RWPE2 (cell line): ENCODE measurements at regions not wholly inside any gene's neighbourhood (a gene's known extent, or its start where the extent isn't known, plus 50 kb on each side); places are given as distances from the start of the nearest gene placed in this dataset.

ENCODE experiments used
- ATAC-seq: fragments of 200-7000 bp; cut with Tn5 transposase; 3 replicates; pipeline ENCODE4 v1.9.1; 2021; ENCODE audit warnings: low read depth
- DNase-seq: peaks from one replicate; pipeline ENCODE4 v3.0.0-alpha.2; 2020; ENCODE audit warnings: low spot score
- H3K27ac ChIP-seq: fragments of 450-650 bp; 2 replicates; pipeline ENCODE4 v1.5.1; 2017; ENCODE audit warnings: mild to moderate bottlenecking; ENCODE audit not compliant: poor library complexity, severe bottlenecking
- H3K27me3 ChIP-seq: fragments of 250-450 bp; sonication (Bioruptor Pico); 2 replicates; pipeline ENCODE4 v1.5.1; 2021; ENCODE audit warnings: mild to moderate bottlenecking, moderate library complexity; ENCODE audit not compliant: insufficient read depth, poor library complexity, severe bottlenecking
- H3K36me3 ChIP-seq: fragments of 250-450 bp; sonication (Bioruptor Pico); 2 replicates; pipeline ENCODE4 v1.5.1; 2020; ENCODE audit warnings: low read depth, mild to moderate bottlenecking, moderate library complexity
- H3K4me1 ChIP-seq: fragments of 250-450 bp; sonication (Bioruptor Pico); 2 replicates; pipeline ENCODE4 v1.5.1; 2021; ENCODE audit warnings: mild to moderate bottlenecking, moderate library complexity; ENCODE audit not compliant: insufficient read depth, poor library complexity, severe bottlenecking
- H3K4me3 ChIP-seq: fragments of 250-450 bp; sonication (Bioruptor Pico); 2 replicates; pipeline ENCODE4 v1.5.1; 2021; ENCODE audit warnings: mild to moderate bottlenecking, moderate library complexity; ENCODE audit not compliant: severe bottlenecking
- H3K9me3 ChIP-seq: fragments of 250-450 bp; sonication (Bioruptor Pico); 2 replicates; pipeline ENCODE4 v1.5.1; 2021; ENCODE audit warnings: mild to moderate bottlenecking, moderate library complexity; ENCODE audit not compliant: severe bottlenecking
- TF ChIP-seq, protein P1 (sequence below): fragments of 450-650 bp; IDR thresholded peaks from one replicate; pipeline ENCODE4 v1.5.1; 2017; ENCODE audit warnings: mild to moderate bottlenecking, moderate library complexity; ENCODE audit not compliant: poor library complexity, severe bottlenecking

- no peak for DNase-seq
- H3K27me3 ChIP-seq, result no peaks in the 10 kb centered on the region
- ATAC-seq, result no peak
- H3K36me3 ChIP-seq, result no peaks in the 10 kb centered on the region
- no peak overlapping the region for H3K27ac ChIP-seq
- H3K4me1 ChIP-seq, result no peaks in the 10 kb centered on the region
- TF ChIP-seq, protein P1, sequence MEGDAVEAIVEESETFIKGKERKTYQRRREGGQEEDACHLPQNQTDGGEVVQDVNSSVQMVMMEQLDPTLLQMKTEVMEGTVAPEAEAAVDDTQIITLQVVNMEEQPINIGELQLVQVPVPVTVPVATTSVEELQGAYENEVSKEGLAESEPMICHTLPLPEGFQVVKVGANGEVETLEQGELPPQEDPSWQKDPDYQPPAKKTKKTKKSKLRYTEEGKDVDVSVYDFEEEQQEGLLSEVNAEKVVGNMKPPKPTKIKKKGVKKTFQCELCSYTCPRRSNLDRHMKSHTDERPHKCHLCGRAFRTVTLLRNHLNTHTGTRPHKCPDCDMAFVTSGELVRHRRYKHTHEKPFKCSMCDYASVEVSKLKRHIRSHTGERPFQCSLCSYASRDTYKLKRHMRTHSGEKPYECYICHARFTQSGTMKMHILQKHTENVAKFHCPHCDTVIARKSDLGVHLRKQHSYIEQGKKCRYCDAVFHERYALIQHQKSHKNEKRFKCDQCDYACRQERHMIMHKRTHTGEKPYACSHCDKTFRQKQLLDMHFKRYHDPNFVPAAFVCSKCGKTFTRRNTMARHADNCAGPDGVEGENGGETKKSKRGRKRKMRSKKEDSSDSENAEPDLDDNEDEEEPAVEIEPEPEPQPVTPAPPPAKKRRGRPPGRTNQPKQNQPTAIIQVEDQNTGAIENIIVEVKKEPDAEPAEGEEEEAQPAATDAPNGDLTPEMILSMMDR, result no peak
- H3K9me3 ChIP-seq, result no peaks in the 10 kb centered on the region
- no peak overlapping the region for H3K4me3 ChIP-seq
Measured at GRCh38 chr6:131362696-131363095, 210.3 kb upstream of the ARG1 start.

DNA sequence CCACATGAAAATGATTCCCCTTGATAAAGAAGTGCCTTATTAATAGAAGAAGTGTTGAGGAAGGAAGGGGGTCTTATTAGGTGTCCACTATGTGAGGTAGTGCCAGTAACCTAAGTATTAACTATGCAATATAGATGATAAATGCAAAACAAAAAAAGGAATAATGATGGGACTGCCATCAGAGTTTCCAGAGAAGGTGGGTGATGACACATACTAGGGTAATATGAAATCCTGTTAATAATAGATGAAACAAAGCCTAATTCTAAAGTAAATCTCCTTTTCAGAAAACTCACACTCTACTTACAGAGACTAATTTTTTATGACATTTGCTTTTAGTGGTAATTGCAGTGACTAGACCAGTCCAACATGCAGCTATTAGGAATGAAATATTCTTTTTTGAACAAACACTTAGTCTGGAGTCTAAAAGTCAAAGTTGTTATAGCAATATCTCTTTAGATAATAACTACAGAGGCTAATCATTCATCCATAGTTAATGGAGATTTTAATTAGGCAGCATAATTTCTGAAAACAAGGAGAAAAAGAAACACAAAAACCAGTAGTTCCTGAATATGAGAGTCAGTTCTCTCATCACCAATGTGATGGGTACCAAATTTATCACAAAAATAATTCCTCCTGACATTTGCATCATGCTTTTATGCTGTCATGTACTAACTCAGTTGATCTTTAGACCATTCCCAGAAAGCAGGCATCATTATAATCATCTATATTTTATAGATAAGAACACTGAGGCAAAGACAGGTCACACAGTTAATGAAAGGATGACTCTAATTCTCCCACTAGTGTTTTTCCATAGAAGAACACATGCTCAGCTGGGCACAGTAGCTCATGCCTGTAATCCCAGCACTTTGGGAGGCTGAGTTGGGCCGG is 208.8 kb upstream of the ARG1 start:
- DNase-seq (no peak), ATAC-seq (no peak)
- Histone ChIP-seq H3K27ac (no peak overlapping the region), H3K27me3 (no peaks in the 10 kb centered on the region), H3K9me3 (no peaks in the 10 kb centered on the region), H3K4me1 (no peaks in the 10 kb centered on the region), H3K4me3 (no peak overlapping the region), H3K36me3 (no peaks in the 10 kb centered on the region)
- TF ChIP-seq, protein P1, result no peak

- TF ChIP-seq, protein P1, result no peak
- H3K27me3 ChIP-seq, result no peaks in the 10 kb centered on the region
- DNase-seq (no peak), ATAC-seq (no peak)
- H3K4me3 ChIP-seq, result no peak overlapping the region
- no peaks in the 10 kb centered on the region for H3K4me1 ChIP-seq
- no peaks in the 10 kb centered on the region for H3K36me3 ChIP-seq
- H3K9me3 ChIP-seq, result no peaks in the 10 kb centered on the region
- H3K27ac ChIP-seq, result no peak overlapping the region
Measured at GRCh38 chr6:131366223-131366622, 206.8 kb upstream of the ARG1 start.

DNA sequence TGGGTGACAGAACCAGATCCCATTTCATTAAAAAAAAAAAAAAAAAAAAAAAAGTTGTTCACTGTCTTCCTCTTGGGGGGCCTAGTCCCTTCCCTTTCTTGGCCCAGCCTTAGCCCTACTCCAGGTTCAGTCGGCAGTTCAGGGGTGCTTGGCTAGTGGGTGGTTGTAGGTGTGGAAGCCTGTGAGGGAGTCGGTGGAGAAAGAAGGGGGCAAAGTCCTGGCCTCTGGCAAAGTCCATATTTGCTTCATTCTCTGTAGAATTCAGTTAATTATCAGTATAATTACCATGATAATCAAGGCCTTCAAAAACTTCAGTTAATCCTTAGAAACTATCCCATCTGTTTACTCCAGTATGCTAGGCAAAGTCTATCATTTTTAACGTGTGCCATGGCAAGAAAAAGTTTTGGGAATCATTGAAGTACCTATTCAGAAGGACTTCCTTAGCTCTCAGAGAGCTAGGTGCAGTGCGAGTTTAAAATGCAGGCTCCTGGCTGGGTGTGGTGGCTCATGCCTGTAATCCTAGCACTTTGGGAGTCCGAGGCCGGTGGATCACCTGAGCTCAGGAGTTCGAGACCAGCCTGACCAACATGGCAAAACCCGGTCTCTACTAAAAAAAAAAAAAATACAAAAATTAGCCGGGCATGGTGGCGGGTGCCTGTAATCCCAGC is 205.7 kb upstream of the ARG1 start:
- Histone ChIP-seq H3K27ac (no peak overlapping the region), H3K36me3 (no peaks in the 10 kb centered on the region), H3K4me3 (no peak overlapping the region), H3K9me3 (no peaks in the 10 kb centered on the region), H3K4me1 (no peaks in the 10 kb centered on the region), H3K27me3 (no peaks in the 10 kb centered on the region)
- ATAC-seq (no peak), DNase-seq (no peak)
- TF ChIP-seq, protein P1, result no peak
